OCI-LY7 (cell line): ENCODE measurements at regions not wholly inside any gene's neighbourhood (a gene's known extent, or its start where the extent isn't known, plus 50 kb on each side); places are given as distances from the start of the nearest gene placed in this dataset.

Experiments
- BruUV-seq: library from RNA; stranded (reverse); fragments of 400-500 nt; replicated peaks from 2 replicates; lab custom pipeline; 2021; lab: Mats Ljungman, UMichigan
- CTCF ChIA-PET: fragments of 300-600 bp; sonication (Branson Sonifier 250); formaldehyde crosslinking; loops from one replicate; lab custom pipeline; 2022; ENCODE audit warnings: antibody characterized with exemption; ENCODE audit not compliant: unreplicated experiment; lab: Charles Lee
- POLR2A ChIA-PET: fragments of 300-600 bp; sonication (Branson Sonifier 250); formaldehyde crosslinking; loops from one replicate; lab custom pipeline; 2022; ENCODE audit warnings: antibody characterized with exemption; lab: Charles Lee
- DNase-seq: peaks from one replicate; pipeline ENCODE4 v3.0.0-alpha.2; 2015; ENCODE audit warnings: low spot score
- H2AFZ ChIP-seq: fragments of 200-600 bp; sonication (generic), shearing (Covaris generic); 2 replicates; pipeline ENCODE4 v1.6.1; 2014; ENCODE audit warnings: mild to moderate bottlenecking, antibody characterized with exemption, low read length, moderate library complexity
- H3K27ac ChIP-seq: fragments of 200-600 bp; sonication (generic); 2 replicates; pipeline ENCODE4 v1.5.1; 2014; ENCODE audit warnings: mixed run types, low read depth, mild to moderate bottlenecking, moderate library complexity, low read length, inconsistent platforms; ENCODE audit not compliant: poor library complexity, severe bottlenecking
- H3K36me3 ChIP-seq: fragments of 200-600 bp; sonication (generic); 2 replicates; pipeline ENCODE4 v1.6.1; 2014; ENCODE audit warnings: mild to moderate bottlenecking, antibody characterized with exemption, low read length, moderate library complexity, mixed read lengths; ENCODE audit not compliant: insufficient read depth
- H3K4me1 ChIP-seq: fragments of 200-600 bp; sonication (generic); 2 replicates; pipeline ENCODE4 v1.5.1; 2014; ENCODE audit warnings: mild to moderate bottlenecking, low read length; ENCODE audit not compliant: insufficient read depth, poor library complexity, severe bottlenecking
- H3K4me2 ChIP-seq: fragments of 200-600 bp; sonication (generic); 2 replicates; pipeline ENCODE4 v1.6.1; 2014; ENCODE audit warnings: mild to moderate bottlenecking, low read length
- H3K4me3 ChIP-seq: fragments of 200-600 bp; sonication (generic); 2 replicates; pipeline ENCODE4 v1.5.1; 2014; ENCODE audit warnings: mild to moderate bottlenecking, low read depth, low read length; ENCODE audit not compliant: poor library complexity, severe bottlenecking
- H3K79me2 ChIP-seq: fragments of 200-600 bp; sonication (generic); 2 replicates; pipeline ENCODE4 v1.6.1; 2016; ENCODE audit warnings: low read depth, mild to moderate bottlenecking, low read length, moderate library complexity, mixed read lengths; ENCODE audit not compliant: insufficient read depth
- H3K9me2 ChIP-seq: fragments of 200-600 bp; sonication (generic); 2 replicates; pipeline ENCODE4 v1.6.1; 2016; ENCODE audit warnings: mild to moderate bottlenecking, low read length, mixed read lengths; ENCODE audit not compliant: insufficient read depth
- H3K9me3 ChIP-seq: fragments of 200-600 bp; sonication (generic); 2 replicates; pipeline ENCODE4 v1.6.1; 2014; ENCODE audit warnings: mild to moderate bottlenecking, mixed run types, low read length, mixed read lengths
- H4K20me1 ChIP-seq: fragments of 200-600 bp; sonication (generic); 2 replicates; pipeline ENCODE4 v1.6.1; 2014; ENCODE audit warnings: mild to moderate bottlenecking, antibody characterized with exemption, low read length, moderate library complexity, mixed read lengths; ENCODE audit not compliant: insufficient read depth
- CTCF ChIP-seq: fragments of 200-600 bp; sonication (generic); conservative IDR thresholded peaks from 2 replicates; pipeline ENCODE4 v1.5.1; 2014; ENCODE audit warnings: mild to moderate bottlenecking, antibody characterized with exemption, low read length, moderate library complexity, mixed read lengths
- EZH2phosphoT487 ChIP-seq: fragments of 200-600 bp; sonication (generic); IDR thresholded peaks from 2 replicates; pipeline ENCODE4 v1.6.1; 2018; ENCODE audit warnings: low read depth, borderline replicate concordance, mild to moderate bottlenecking, mixed run types, antibody characterized with exemption, low read length, moderate library complexity, mixed read lengths
- intact Hi-C: fragments of 100-400 bp; cut with micrococcal nuclease; formaldehyde crosslinking; loops from one replicate; pipeline ENCODE4 v1.10.0; 2022; ENCODE audit not compliant: unreplicated experiment

DNA sequence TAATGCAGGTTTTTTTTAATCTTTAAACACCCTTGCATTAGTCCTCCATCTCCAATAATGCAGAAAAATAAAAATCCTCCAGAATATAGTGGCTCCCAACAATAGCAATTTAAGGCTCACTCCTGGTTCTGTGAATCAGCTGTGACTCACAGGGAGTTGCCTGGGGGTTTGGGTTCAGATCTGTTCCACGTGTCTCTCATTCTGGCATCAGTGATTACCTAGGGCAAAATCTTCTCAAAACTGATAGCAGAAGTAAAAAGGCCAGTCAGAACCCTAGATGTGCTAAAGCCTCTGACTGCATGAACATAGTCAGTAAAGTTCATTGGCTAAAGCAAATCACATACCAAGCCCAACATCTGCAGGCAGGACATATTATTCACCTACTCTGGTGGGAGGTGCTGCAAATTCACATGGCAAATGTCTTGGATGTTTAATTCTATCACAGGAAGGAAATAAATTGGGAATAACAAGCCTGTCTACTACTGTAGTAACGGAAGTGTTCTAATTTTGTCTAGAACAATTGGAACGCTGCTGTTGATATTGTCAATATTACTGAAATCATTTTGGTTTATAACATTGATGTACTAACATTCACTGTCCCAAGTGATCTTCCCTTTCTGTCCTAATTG lies 364.1 kb upstream of the CNTN4 start:
- no TSS peak for BruUV-seq
- no peaks in the 10 kb centered on the region for H3K4me1 ChIP-seq
- H3K36me3 ChIP-seq, result no peaks in the 10 kb centered on the region
- DNase-seq, result no peak
- POLR2A ChIA-PET, result interaction anchor here (1.4 kb wide), 1 partner anchor 18 kb away, joined by 4 read pairs; no protein-coding TSS in a partner anchor
- H2AFZ ChIP-seq, result no peak overlapping the region
- H3K4me2 ChIP-seq, result no peak overlapping the region
- CTCF ChIA-PET, result no interaction called here
- no peaks in the 10 kb centered on the region for H3K9me2 ChIP-seq
- H4K20me1 ChIP-seq, result no peaks in the 10 kb centered on the region
- TF ChIP-seq CTCF, result no peak
- TF ChIP-seq EZH2phosphoT487, result no peak
- H3K9me3 ChIP-seq, result no peaks in the 10 kb centered on the region
- no peaks in the 10 kb centered on the region for H3K79me2 ChIP-seq
- no peak overlapping the region for H3K4me3 ChIP-seq
- no peak overlapping the region for H3K27ac ChIP-seq
- intact Hi-C loops, result no loop called here

DNA sequence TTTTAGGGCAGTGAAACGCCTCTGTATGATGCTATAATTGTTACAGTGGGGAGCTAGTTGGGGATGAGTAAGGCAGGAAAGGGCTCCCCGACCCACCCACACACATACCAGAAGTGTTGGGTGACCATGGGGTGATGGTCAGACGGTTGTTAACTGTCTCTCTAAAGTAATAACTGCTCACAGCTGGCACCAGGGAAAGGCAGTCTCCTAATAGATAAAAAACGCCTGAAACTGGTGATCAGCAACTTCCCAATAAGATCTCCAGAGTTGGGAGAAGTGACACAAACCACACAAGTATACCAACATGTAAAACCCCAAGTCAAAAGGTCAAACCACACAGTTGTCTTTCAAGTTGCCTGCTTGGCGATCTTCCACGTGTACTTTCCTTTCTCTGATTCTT lies 346.5 kb upstream of the CNTN4 start:
- BruUV-seq, result no TSS peak
- POLR2A ChIA-PET, result interaction anchor here (1.5 kb wide), 1 partner anchor 18 kb away, joined by 4 read pairs; no protein-coding TSS in a partner anchor

More for the DNA sequence above, 346.5 kb upstream of the CNTN4 start:
- no peak for TF ChIP-seq EZH2phosphoT487
- TF ChIP-seq CTCF, result no peak
- Histone ChIP-seq H3K4me1 (no peaks in the 10 kb centered on the region), H3K4me2 (no peak overlapping the region), H3K27ac (no peak overlapping the region), H3K4me3 (no peak overlapping the region), H4K20me1 (no peaks in the 10 kb centered on the region), H3K79me2 (no peaks in the 10 kb centered on the region), H3K9me3 (no peaks in the 10 kb centered on the region), H3K9me2 (no peaks in the 10 kb centered on the region), H3K36me3 (no peaks in the 10 kb centered on the region), H2AFZ (no peak overlapping the region)
- CTCF ChIA-PET, result no interaction called here
- no peak for DNase-seq
- intact Hi-C loops, result no loop called here
